Gastrocnemius medialis (tissue), 4 donors: ENCODE measurements at regions not wholly inside any gene's neighbourhood (a gene's known extent, or its start where the extent isn't known, plus 50 kb on each side); places are given as distances from the start of the nearest gene placed in this dataset.

Source experiments
- CTCF ChIP-seq, 5 experiments: fragments of 450-650 bp in 3 of 5; fragments of 200-600 bp in 2 of 5; sonication (generic) in 2 of 5; IDR thresholded peaks in 4 of 5; conservative IDR thresholded peaks in 1 of 5; 1 replicate in 4 of 5; 2 replicates in 1 of 5; pipeline ENCODE4 v1.5.1; 2016 to 2019; ENCODE audit warnings: antibody characterized with exemption in 5 of 5, mild to moderate bottlenecking in 3 of 5, moderate library complexity in 3 of 5
- POLR2A ChIP-seq, 2 donors: fragments of 450-650 bp; IDR thresholded peaks; one replicate each; pipeline ENCODE4 v1.6.1; 2017; ENCODE audit warnings: antibody characterized with exemption in 2 of 2, mild to moderate bottlenecking in 2 of 2, moderate library complexity in 2 of 2

DNA sequence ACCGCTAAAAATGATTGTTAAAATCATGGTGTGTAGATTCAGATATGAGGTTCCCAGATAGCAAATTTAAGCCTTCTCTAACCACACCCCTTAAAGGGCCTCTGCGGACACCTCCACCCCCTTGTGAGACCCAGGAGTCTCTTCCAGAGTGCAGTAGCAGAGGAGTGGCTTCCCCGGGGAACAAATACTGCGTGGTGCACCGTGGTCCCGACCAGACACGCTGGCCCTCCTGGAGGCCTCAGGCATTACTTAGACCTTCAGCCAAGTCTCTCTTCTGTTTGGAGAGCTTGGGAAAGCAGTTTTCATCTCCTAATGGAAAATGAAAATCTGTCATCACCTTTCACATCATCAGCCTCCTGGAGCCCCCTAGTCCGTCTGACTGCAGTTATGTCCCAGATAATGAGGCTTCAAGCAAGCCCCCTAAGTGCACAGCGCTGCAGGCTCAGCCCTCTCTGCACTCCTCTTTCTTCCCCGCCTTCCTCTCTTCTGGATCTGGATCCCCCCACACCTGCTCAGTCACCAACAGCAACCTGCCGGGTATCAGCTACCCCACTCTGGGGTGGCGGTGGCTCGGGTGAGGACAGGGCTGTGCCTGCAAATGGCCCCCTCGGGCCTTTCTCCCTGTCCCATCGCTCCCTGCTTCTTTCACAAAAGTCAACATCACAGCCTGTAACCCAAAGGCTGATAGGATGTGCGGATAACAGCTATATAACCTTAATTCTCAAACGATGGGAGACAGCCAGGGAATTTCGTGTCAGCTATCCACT lies 58.8 kb upstream of the TAGAP start:
- TF ChIP-seq CTCF (IDR thresholded peaks at IDR 0.05 in 4 of 5, conservative IDR thresholded peaks at IDR 0.05 in 1 of 5) (no peak), POLR2A (IDR thresholded peaks at IDR 0.05) (no peak)
